SK-N-SH treated with all-trans-retinoic acid at 6 μM for 48 hours (cell line): ENCODE measurements at regions not wholly inside any gene's neighbourhood (a gene's known extent, or its start where the extent isn't known, plus 50 kb on each side); places are given as distances from the start of the nearest gene placed in this dataset.

Experiments used
- ATAC-seq: fragments of 200-7000 bp; cut with Tn5 transposase; 3 replicates; pipeline ENCODE4 v1.9.1; 2020; ENCODE audit warnings: mild to moderate bottlenecking, moderate library complexity
- ARNTL ChIP-seq: fragments of 450-650 bp; formaldehyde crosslinking; IDR thresholded peaks from 2 replicates; pipeline ENCODE4 v1.5.0; 2020; ENCODE audit warnings: low read depth, mild to moderate bottlenecking, moderate library complexity, borderline replicate concordance
- BACH2 ChIP-seq: fragments of 250-450 bp; sonication (Bioruptor Pico); IDR thresholded peaks from 2 replicates; pipeline ENCODE4 v1.9.0; 2021; ENCODE audit warnings: mild to moderate bottlenecking, borderline replicate concordance
- CREB5 ChIP-seq: fragments of 250-450 bp; sonication (Bioruptor Pico); IDR thresholded peaks from 2 replicates; pipeline ENCODE4 v1.5.1; 2020; ENCODE audit warnings: low read depth, mild to moderate bottlenecking, moderate library complexity
- CSDC2 ChIP-seq: fragments of 250-450 bp; sonication (Bioruptor Pico); IDR thresholded peaks from 2 replicates; pipeline ENCODE4 v1.5.0; 2020; ENCODE audit warnings: mild to moderate bottlenecking, moderate library complexity
- CSRNP3 ChIP-seq: fragments of 250-450 bp; sonication (Bioruptor Pico); IDR thresholded peaks from 2 replicates; pipeline ENCODE4 v1.5.1; 2021; ENCODE audit warnings: mild to moderate bottlenecking, moderate library complexity
- ESRRG ChIP-seq: fragments of 250-450 bp; sonication (Bioruptor Pico); IDR thresholded peaks from 2 replicates; pipeline ENCODE4 v1.6.1; 2021; ENCODE audit warnings: mild to moderate bottlenecking
- GLIS3 ChIP-seq: fragments of 250-450 bp; sonication (Bioruptor Pico); IDR thresholded peaks from 2 replicates; pipeline ENCODE4 v1.5.0; 2020; ENCODE audit warnings: mild to moderate bottlenecking, moderate library complexity
- ISL1 ChIP-seq: fragments of 250-450 bp; sonication (Bioruptor Pico); IDR thresholded peaks from 2 replicates; pipeline ENCODE4 v2.1.2; 2022; ENCODE audit warnings: mild to moderate bottlenecking, moderate library complexity
- OSR1 ChIP-seq: fragments of 250-450 bp; sonication (Bioruptor Pico); IDR thresholded peaks from 2 replicates; pipeline ENCODE4 v1.8.0; 2022; ENCODE audit warnings: moderate library complexity, mild to moderate bottlenecking, inconsistent platforms
- PATZ1 ChIP-seq: fragments of 250-450 bp; sonication (Bioruptor Pico); IDR thresholded peaks from 2 replicates; pipeline ENCODE4 v1.8.0; 2020; ENCODE audit warnings: mild to moderate bottlenecking, moderate library complexity, borderline replicate concordance
- PPARA ChIP-seq: fragments of 250-450 bp; sonication (Bioruptor Pico); IDR thresholded peaks from 2 replicates; pipeline ENCODE4 v1.5.0; 2020; ENCODE audit warnings: mild to moderate bottlenecking, borderline replicate concordance
- RARB ChIP-seq: fragments of 250-450 bp; sonication (Bioruptor Pico); IDR thresholded peaks from 2 replicates; pipeline ENCODE4 v1.8.0; 2021; ENCODE audit warnings: mild to moderate bottlenecking, moderate library complexity
- SNAI2 ChIP-seq: fragments of 250-450 bp; sonication (Bioruptor Pico); IDR thresholded peaks from 2 replicates; pipeline ENCODE4 v1.5.0; 2020; ENCODE audit warnings: mild to moderate bottlenecking, moderate library complexity
- TCF4 ChIP-seq: fragments of 250-450 bp; sonication (Bioruptor Pico); IDR thresholded peaks from 2 replicates; pipeline ENCODE4 v1.8.0; 2021; ENCODE audit warnings: mild to moderate bottlenecking, moderate library complexity, borderline replicate concordance
- TOX ChIP-seq: fragments of 250-450 bp; sonication (Bioruptor Pico); IDR thresholded peaks from 2 replicates; pipeline ENCODE4 v1.8.0; 2021; ENCODE audit warnings: mild to moderate bottlenecking, moderate library complexity, borderline replicate concordance
- TSHZ2 ChIP-seq: fragments of 250-450 bp; sonication (Bioruptor Pico); IDR thresholded peaks from 2 replicates; pipeline ENCODE4 v1.5.0; 2020; ENCODE audit warnings: mild to moderate bottlenecking, moderate library complexity
- ZC3H10 ChIP-seq: fragments of 250-450 bp; sonication (Bioruptor Pico); IDR thresholded peaks from 2 replicates; pipeline ENCODE4 v1.5.1; 2021; ENCODE audit warnings: mild to moderate bottlenecking, moderate library complexity
- ZFP3 ChIP-seq: fragments of 250-450 bp; sonication (Bioruptor Pico); IDR thresholded peaks from 2 replicates; pipeline ENCODE4 v1.5.0; 2020; ENCODE audit warnings: mild to moderate bottlenecking, moderate library complexity
- ZFP30 ChIP-seq: fragments of 450-650 bp; formaldehyde crosslinking; IDR thresholded peaks from 2 replicates; pipeline ENCODE4 v1.5.0; 2022; ENCODE audit warnings: mild to moderate bottlenecking, moderate library complexity
- ZNF565 ChIP-seq: fragments of 450-650 bp; formaldehyde crosslinking; conservative IDR thresholded peaks from 2 replicates; pipeline ENCODE4 v1.5.0; 2020; ENCODE audit warnings: low read depth, mild to moderate bottlenecking, moderate library complexity
- ZNF8 ChIP-seq: fragments of 450-650 bp; formaldehyde crosslinking; IDR thresholded peaks from 2 replicates; pipeline ENCODE4 v1.5.0; 2020; ENCODE audit warnings: mild to moderate bottlenecking, moderate library complexity

DNA sequence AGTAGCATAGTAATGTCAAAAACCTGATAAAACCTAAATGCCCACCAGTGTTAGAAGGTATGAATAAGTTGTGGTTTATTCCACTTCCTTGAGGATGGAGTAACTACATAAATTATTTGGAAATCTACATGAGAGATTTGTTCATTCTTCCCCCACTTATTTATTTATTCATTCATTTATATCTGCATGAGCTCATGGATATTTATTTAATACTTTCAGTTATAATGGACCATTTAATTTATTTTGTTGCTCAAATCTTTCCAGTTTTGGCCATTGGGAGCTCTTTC, 223.8 kb upstream of the S1PR3 start:
- no peak for ATAC-seq
- no peak for TF ChIP-seq TSHZ2 (CRISPR knock-in tag)
- no peak for TF ChIP-seq ZFP3
- TF ChIP-seq ARNTL, result no peak
- no peak for TF ChIP-seq ZFP30 (CRISPR knock-in tag)
- no peak for TF ChIP-seq TOX
- no peak for TF ChIP-seq RARB (CRISPR knock-in tag)
- TF ChIP-seq BACH2 (CRISPR knock-in tag), result no peak
- TF ChIP-seq SNAI2 (CRISPR knock-in tag), result no peak
- no peak for TF ChIP-seq ZNF8 (CRISPR knock-in tag)
- no peak for TF ChIP-seq PPARA (CRISPR knock-in tag)
- TF ChIP-seq GLIS3, result no peak
- no peak for TF ChIP-seq ZNF565
- TF ChIP-seq OSR1 (CRISPR knock-in tag), result no peak
- no peak for TF ChIP-seq TCF4 (CRISPR knock-in tag)
- TF ChIP-seq CSDC2 (CRISPR knock-in tag), result no peak

DNA sequence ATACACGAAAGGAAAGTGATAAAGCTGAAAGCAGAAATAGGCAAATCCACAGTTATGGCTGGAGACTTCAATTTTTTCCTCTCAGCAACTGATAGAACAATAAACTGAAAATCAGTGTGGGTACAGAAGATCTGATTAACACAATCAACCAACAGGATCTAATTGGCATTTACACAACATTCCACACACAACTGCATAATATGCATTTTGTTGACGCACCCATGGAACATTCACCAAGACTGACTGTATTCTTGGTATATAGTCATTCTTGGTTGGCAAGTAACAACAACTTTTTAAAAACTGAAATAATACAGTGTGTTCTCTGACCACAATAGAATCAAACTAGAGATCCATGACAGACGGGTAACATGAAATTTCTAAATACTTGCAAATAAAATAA, 218.7 kb upstream of the S1PR3 start:
- ATAC-seq, result no peak
- TF ChIP-seq ZNF8 (CRISPR knock-in tag) (no peak), PATZ1 (CRISPR knock-in tag) (no peak), ESRRG (CRISPR knock-in tag) (no peak), CSRNP3 (CRISPR knock-in tag) (no peak), ZNF565 (no peak), CREB5 (CRISPR knock-in tag) (no peak), ZFP3 (no peak), TCF4 (CRISPR knock-in tag) (no peak), ISL1 (no peak), ZC3H10 (CRISPR knock-in tag) (no peak), PPARA (CRISPR knock-in tag) (no peak), RARB (CRISPR knock-in tag) (no peak)

DNA sequence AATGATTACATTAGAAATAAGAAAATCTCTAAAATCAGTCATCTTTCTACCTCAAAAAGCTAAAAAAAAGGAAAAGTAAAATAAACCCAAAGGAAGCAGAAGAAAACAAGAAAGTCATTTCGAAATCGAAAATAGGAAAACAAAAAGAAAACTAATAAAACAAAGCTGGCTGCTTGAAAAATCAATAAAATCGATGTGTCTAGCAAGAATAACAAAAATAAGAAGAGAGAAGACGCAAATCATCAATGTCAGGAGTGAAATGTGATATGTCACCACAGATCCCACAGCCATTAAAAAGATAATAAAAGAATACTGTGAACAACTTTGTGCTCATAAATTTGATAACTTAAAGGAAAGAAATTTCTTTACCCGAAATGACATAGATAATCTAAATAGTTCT, 218.1 kb upstream of the S1PR3 start:
- no peak for ATAC-seq
- no peak for TF ChIP-seq SNAI2 (CRISPR knock-in tag)
- TF ChIP-seq TCF4 (CRISPR knock-in tag), result no peak
- no peak for TF ChIP-seq TOX
- TF ChIP-seq PATZ1 (CRISPR knock-in tag), result no peak
- no peak for TF ChIP-seq ZNF8 (CRISPR knock-in tag)
